Astrocyte (in vitro differentiated cells and primary cell): ENCODE measurements at regions not wholly inside any gene's neighbourhood (a gene's known extent, or its start where the extent isn't known, plus 50 kb on each side); places are given as distances from the start of the nearest gene placed in this dataset.

Experiments
- EZH2 ChIP-seq: IDR thresholded peaks from 2 replicates; pipeline ENCODE4 v1.6.1; 2012; ENCODE audit warnings: mild to moderate bottlenecking, low read length, inconsistent platforms; ENCODE audit not compliant: insufficient read depth
- TF ChIP-seq, protein P1 (sequence below): IDR thresholded peaks from 2 replicates; pipeline ENCODE4 v1.5.1; 2011; ENCODE audit warnings: low read depth, mild to moderate bottlenecking, inconsistent platforms, low read length, moderate library complexity; ENCODE audit not compliant: insufficient read depth

DNA sequence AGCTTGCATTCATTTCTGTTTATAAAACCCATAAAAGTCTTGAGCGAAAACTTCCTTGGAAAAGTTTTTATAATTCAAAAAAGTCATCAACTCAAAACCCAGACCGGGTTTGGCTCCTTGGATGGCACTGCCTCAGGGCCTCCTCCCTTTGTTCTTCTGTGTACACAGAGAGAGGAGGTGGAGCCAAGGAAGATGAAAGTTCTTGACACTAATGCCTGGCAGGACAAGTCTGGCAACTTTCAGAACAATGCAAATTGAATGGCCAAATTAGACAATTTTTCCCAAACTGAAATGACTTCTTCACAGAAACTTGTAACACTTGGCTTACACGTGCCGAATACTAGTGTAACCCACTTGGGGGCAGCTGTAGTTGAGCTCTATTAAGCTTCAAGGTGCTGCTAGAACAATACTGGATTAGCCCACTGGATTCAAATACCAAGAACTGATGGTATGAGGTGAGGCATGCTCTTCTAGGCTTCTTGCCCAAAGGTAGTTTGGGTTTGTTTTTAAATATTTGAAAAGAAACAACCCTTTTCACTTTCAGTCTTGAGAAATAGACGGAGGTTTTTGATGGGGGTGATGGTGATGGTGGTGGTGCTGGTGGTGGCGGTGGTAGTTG lies 86.6 kb upstream of the FRMD6 start:
- TF ChIP-seq, protein P1, sequence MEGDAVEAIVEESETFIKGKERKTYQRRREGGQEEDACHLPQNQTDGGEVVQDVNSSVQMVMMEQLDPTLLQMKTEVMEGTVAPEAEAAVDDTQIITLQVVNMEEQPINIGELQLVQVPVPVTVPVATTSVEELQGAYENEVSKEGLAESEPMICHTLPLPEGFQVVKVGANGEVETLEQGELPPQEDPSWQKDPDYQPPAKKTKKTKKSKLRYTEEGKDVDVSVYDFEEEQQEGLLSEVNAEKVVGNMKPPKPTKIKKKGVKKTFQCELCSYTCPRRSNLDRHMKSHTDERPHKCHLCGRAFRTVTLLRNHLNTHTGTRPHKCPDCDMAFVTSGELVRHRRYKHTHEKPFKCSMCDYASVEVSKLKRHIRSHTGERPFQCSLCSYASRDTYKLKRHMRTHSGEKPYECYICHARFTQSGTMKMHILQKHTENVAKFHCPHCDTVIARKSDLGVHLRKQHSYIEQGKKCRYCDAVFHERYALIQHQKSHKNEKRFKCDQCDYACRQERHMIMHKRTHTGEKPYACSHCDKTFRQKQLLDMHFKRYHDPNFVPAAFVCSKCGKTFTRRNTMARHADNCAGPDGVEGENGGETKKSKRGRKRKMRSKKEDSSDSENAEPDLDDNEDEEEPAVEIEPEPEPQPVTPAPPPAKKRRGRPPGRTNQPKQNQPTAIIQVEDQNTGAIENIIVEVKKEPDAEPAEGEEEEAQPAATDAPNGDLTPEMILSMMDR: no peak
- TF ChIP-seq EZH2: no peak
